Left kidney (tissue), 1 donor: ENCODE measurements at regions not wholly inside any gene's neighbourhood (a gene's known extent, or its start where the extent isn't known, plus 50 kb on each side); places are given as distances from the start of the nearest gene placed in this dataset.

Experiments used
- DNase-seq: peaks from one replicate; pipeline ENCODE4 v3.0.0-alpha.2; 2013

- DNase-seq: no peak
Observed at GRCh38 chr2:100192825-100193224, 50.4 kb upstream of the AFF3 start.

GRCh38 chr2:100192300-100192699 lies 49.9 kb upstream of the AFF3 start:
- no peak for DNase-seq
